ENCODE measurements at regions not wholly inside any gene's neighbourhood (a gene's known extent, or its start where the extent isn't known, plus 50 kb on each side); places are given as distances from the start of the nearest gene placed in this dataset.

DNA sequence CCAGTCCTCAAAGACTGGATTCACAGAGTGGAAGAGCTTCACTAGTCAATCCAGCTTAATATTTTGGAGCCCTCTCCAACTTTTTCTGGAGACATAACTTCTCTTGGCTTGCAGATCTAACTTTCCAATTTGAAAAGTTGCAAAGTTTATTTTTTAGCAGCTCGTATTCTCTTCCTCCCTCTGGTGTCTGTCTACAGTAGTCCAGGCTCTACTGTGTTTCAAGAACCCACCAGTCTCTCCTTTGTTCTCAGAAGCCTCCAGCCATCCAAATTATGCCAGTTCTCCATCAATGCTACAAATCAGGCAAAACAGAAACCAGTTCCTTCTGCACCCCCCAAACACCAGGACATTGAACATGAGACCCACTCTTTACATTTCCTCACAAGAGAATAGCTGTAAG lies 376.1 kb upstream of the OPRM1 start:
- Histone ChIP-seq H3K9me3 (ENCODE audit: control insufficient read depth in 4 of 4, low read length in 3 of 4) (peaks cover 0 to 3% (median 0%) of the 10 kb centered on the region in 4 donors), H3K4me1 (ENCODE audit: control insufficient read depth in 4 of 4, insufficient read depth in 4 of 4, low read length in 3 of 4) (no peaks in the 10 kb centered on the region), H3K4me3 (ENCODE audit: low read depth in 1 of 3, low read length in 3 of 3) (no peak overlapping the region), H3K36me3 (ENCODE audit: control insufficient read depth in 4 of 4, insufficient read depth in 3 of 4, low read depth in 1 of 4, low read length in 3 of 4) (no peaks in the 10 kb centered on the region), H3K27me3 (ENCODE audit: control insufficient read depth in 4 of 4, insufficient read depth in 4 of 4, low read length in 3 of 4) (no peaks in the 10 kb centered on the region), H3K9ac (ENCODE audit: low read depth in 1 of 2, low read length in 2 of 2) (no peak overlapping the region), H3K27ac (ENCODE audit: low read depth in 1 of 2, low read length in 2 of 2) (no peak overlapping the region)
- TF ChIP-seq, protein P1, sequence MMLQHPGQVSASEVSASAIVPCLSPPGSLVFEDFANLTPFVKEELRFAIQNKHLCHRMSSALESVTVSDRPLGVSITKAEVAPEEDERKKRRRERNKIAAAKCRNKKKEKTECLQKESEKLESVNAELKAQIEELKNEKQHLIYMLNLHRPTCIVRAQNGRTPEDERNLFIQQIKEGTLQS (IDR thresholded peaks at IDR 0.05), result no peak
- no peak for TF ChIP-seq SP1 (IDR thresholded peaks at IDR 0.05)
- TF ChIP-seq, protein P2, sequence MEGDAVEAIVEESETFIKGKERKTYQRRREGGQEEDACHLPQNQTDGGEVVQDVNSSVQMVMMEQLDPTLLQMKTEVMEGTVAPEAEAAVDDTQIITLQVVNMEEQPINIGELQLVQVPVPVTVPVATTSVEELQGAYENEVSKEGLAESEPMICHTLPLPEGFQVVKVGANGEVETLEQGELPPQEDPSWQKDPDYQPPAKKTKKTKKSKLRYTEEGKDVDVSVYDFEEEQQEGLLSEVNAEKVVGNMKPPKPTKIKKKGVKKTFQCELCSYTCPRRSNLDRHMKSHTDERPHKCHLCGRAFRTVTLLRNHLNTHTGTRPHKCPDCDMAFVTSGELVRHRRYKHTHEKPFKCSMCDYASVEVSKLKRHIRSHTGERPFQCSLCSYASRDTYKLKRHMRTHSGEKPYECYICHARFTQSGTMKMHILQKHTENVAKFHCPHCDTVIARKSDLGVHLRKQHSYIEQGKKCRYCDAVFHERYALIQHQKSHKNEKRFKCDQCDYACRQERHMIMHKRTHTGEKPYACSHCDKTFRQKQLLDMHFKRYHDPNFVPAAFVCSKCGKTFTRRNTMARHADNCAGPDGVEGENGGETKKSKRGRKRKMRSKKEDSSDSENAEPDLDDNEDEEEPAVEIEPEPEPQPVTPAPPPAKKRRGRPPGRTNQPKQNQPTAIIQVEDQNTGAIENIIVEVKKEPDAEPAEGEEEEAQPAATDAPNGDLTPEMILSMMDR (IDR thresholded peaks at IDR 0.05; ENCODE audit: low read depth, low read length, missing input control), result no peak
- TF ChIP-seq, protein P3, sequence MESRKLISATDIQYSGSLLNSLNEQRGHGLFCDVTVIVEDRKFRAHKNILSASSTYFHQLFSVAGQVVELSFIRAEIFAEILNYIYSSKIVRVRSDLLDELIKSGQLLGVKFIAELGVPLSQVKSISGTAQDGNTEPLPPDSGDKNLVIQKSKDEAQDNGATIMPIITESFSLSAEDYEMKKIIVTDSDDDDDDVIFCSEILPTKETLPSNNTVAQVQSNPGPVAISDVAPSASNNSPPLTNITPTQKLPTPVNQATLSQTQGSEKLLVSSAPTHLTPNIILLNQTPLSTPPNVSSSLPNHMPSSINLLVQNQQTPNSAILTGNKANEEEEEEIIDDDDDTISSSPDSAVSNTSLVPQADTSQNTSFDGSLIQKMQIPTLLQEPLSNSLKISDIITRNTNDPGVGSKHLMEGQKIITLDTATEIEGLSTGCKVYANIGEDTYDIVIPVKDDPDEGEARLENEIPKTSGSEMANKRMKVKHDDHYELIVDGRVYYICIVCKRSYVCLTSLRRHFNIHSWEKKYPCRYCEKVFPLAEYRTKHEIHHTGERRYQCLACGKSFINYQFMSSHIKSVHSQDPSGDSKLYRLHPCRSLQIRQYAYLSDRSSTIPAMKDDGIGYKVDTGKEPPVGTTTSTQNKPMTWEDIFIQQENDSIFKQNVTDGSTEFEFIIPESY (IDR thresholded peaks at IDR 0.05), result no peak
- no peak for TF ChIP-seq TAF1 (conservative IDR thresholded peaks at IDR 0.05)
- TF ChIP-seq FOXA1 (IDR thresholded peaks at IDR 0.05), result no peak
- TF ChIP-seq JUND (IDR thresholded peaks at IDR 0.05), result no peak
- no peak for TF ChIP-seq RXRA (IDR thresholded peaks at IDR 0.05)
- TF ChIP-seq, protein P4, sequence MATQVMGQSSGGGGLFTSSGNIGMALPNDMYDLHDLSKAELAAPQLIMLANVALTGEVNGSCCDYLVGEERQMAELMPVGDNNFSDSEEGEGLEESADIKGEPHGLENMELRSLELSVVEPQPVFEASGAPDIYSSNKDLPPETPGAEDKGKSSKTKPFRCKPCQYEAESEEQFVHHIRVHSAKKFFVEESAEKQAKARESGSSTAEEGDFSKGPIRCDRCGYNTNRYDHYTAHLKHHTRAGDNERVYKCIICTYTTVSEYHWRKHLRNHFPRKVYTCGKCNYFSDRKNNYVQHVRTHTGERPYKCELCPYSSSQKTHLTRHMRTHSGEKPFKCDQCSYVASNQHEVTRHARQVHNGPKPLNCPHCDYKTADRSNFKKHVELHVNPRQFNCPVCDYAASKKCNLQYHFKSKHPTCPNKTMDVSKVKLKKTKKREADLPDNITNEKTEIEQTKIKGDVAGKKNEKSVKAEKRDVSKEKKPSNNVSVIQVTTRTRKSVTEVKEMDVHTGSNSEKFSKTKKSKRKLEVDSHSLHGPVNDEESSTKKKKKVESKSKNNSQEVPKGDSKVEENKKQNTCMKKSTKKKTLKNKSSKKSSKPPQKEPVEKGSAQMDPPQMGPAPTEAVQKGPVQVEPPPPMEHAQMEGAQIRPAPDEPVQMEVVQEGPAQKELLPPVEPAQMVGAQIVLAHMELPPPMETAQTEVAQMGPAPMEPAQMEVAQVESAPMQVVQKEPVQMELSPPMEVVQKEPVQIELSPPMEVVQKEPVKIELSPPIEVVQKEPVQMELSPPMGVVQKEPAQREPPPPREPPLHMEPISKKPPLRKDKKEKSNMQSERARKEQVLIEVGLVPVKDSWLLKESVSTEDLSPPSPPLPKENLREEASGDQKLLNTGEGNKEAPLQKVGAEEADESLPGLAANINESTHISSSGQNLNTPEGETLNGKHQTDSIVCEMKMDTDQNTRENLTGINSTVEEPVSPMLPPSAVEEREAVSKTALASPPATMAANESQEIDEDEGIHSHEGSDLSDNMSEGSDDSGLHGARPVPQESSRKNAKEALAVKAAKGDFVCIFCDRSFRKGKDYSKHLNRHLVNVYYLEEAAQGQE (IDR thresholded peaks at IDR 0.05), result no peak
- no peak for TF ChIP-seq GABPA (IDR thresholded peaks at IDR 0.05 in 1 of 2, conservative IDR thresholded peaks at IDR 0.05 in 1 of 2)
- no peak for TF ChIP-seq HNF4A (conservative IDR thresholded peaks at IDR 0.05)
- TF ChIP-seq HNF4G (IDR thresholded peaks at IDR 0.05), result no peak
- no peak for TF ChIP-seq MAX (IDR thresholded peaks at IDR 0.05)
- no peak for TF ChIP-seq RAD21 (IDR thresholded peaks at IDR 0.05)
- no peak for TF ChIP-seq EGR1 (IDR thresholded peaks at IDR 0.05; ENCODE audit: low read depth in 2 of 2)
- no peak for TF ChIP-seq FOXA2 (IDR thresholded peaks at IDR 0.05)
- TF ChIP-seq YY1 (IDR thresholded peaks at IDR 0.05), result no peak
- TF ChIP-seq NR2F2 (IDR thresholded peaks at IDR 0.05), result no peak
- 67% methylated on average over 1 of the region's 1 CpG for WGBS
- no peak for DNase-seq (ENCODE audit: low spot score)
